ENCODE measurements at regions not wholly inside any gene's neighbourhood (a gene's known extent, or its start where the extent isn't known, plus 50 kb on each side); places are given as distances from the start of the nearest gene placed in this dataset.

- Histone ChIP-seq H3K36me3 (ENCODE audit: insufficient read depth, low read length) (no peaks in the 10 kb centered on the region), H4K20me1 (ENCODE audit: insufficient read depth) (no peaks in the 10 kb centered on the region), H3K4me2 (ENCODE audit: low read length) (no peak overlapping the region), H3K9me3 (ENCODE audit: low read length) (no peaks in the 10 kb centered on the region), H3K27ac (ENCODE audit: low read length) (no peak overlapping the region), H3K9me2 (ENCODE audit: insufficient read depth, low read length) (no peaks in the 10 kb centered on the region), H2AFZ (ENCODE audit: low read depth, low read length) (no peak overlapping the region), H3K4me3 (ENCODE audit: low read length) (no peak overlapping the region), H3F3A (ENCODE audit: insufficient read depth, low read length, poor library complexity, severe bottlenecking) (no peaks in the 10 kb centered on the region), H3K27me3 (ENCODE audit: insufficient read depth, low read depth, low read length) (no peaks in the 10 kb centered on the region), H3K79me2 (replicated peaks; ENCODE audit: insufficient read depth, low read length) (no peaks in the 10 kb centered on the region), H3K9ac (ENCODE audit: low read length) (no peak overlapping the region)
- TF ChIP-seq SMC3 (conservative IDR thresholded peaks at IDR 0.05; ENCODE audit: poor library complexity): no peak
- no peak for TF ChIP-seq TAF1 (IDR thresholded peaks at IDR 0.05; ENCODE audit: low read depth)
Observed at GRCh38 chr1:172833954-172834353, 175.1 kb downstream of the FASLG start.

GRCh38 chr1:172834609-172835008 is 175.7 kb downstream of the FASLG start:
- no peaks in the 10 kb centered on the region for H3K9me2 ChIP-seq (ENCODE audit: insufficient read depth, low read length)
- no peak overlapping the region for H3K4me2 ChIP-seq (ENCODE audit: low read length)
- no peaks in the 10 kb centered on the region for H3F3A ChIP-seq (ENCODE audit: insufficient read depth, low read length, poor library complexity, severe bottlenecking)
- H2AFZ ChIP-seq (ENCODE audit: low read depth, low read length): no peak overlapping the region
- no peaks in the 10 kb centered on the region for H4K20me1 ChIP-seq (ENCODE audit: insufficient read depth)
- no peak overlapping the region for H3K9ac ChIP-seq (ENCODE audit: low read length)
- no peaks in the 10 kb centered on the region for H3K36me3 ChIP-seq (ENCODE audit: insufficient read depth, low read length)
- H3K27ac ChIP-seq (ENCODE audit: low read length): no peak overlapping the region
- no peaks in the 10 kb centered on the region for H3K27me3 ChIP-seq (ENCODE audit: insufficient read depth, low read depth, low read length)
- no peak for TF ChIP-seq TAF1 (IDR thresholded peaks at IDR 0.05; ENCODE audit: low read depth)
- no peak for TF ChIP-seq REST (IDR thresholded peaks at IDR 0.05; ENCODE audit: borderline replicate concordance)
- TF ChIP-seq MXI1 (conservative IDR thresholded peaks at IDR 0.05; ENCODE audit: poor library complexity, severe bottlenecking): no peak
- TF ChIP-seq SMC3 (conservative IDR thresholded peaks at IDR 0.05; ENCODE audit: poor library complexity): no peak
- no peaks in the 10 kb centered on the region for H3K79me2 ChIP-seq (replicated peaks; ENCODE audit: insufficient read depth, low read length)
- H3K4me3 ChIP-seq (ENCODE audit: low read length): no peak overlapping the region
- H3K9me3 ChIP-seq (ENCODE audit: low read length): no peaks in the 10 kb centered on the region

GRCh38 chr1:172835834-172836233 is 176.9 kb downstream of the FASLG start:
- H3K79me2 ChIP-seq (replicated peaks; ENCODE audit: insufficient read depth, low read length): no peaks in the 10 kb centered on the region
- H3K9ac ChIP-seq (ENCODE audit: low read length): no peak overlapping the region
- TF ChIP-seq EZH2 (IDR thresholded peaks at IDR 0.05; ENCODE audit: borderline replicate concordance, insufficient read depth, low read length, poor library complexity, severe bottlenecking) (no peak), REST (IDR thresholded peaks at IDR 0.05; ENCODE audit: borderline replicate concordance) (no peak), CTCF (IDR thresholded peaks at IDR 0.05; ENCODE audit: poor library complexity, severe bottlenecking) (no peak), EP300 (conservative IDR thresholded peaks at IDR 0.05; ENCODE audit: poor library complexity, severe bottlenecking) (no peak), MXI1 (conservative IDR thresholded peaks at IDR 0.05; ENCODE audit: poor library complexity, severe bottlenecking) (no peak), TAF1 (IDR thresholded peaks at IDR 0.05; ENCODE audit: low read depth) (no peak), POLR2AphosphoS5 (IDR thresholded peaks at IDR 0.05) (no peak), SMC3 (conservative IDR thresholded peaks at IDR 0.05; ENCODE audit: poor library complexity) (no peak), RAD21 (conservative IDR thresholded peaks at IDR 0.05) (no peak)

More at GRCh38 chr1:172835834-172836233, 176.9 kb downstream of the FASLG start:
- Histone ChIP-seq H3K36me3 (ENCODE audit: insufficient read depth, low read length) (no peaks in the 10 kb centered on the region), H3F3A (ENCODE audit: insufficient read depth, low read length, poor library complexity, severe bottlenecking) (no peaks in the 10 kb centered on the region), H3K4me3 (ENCODE audit: low read length) (no peak overlapping the region), H3K27me3 (ENCODE audit: insufficient read depth, low read depth, low read length) (no peaks in the 10 kb centered on the region), H2AFZ (ENCODE audit: low read depth, low read length) (no peak overlapping the region), H3K9me2 (ENCODE audit: insufficient read depth, low read length) (no peaks in the 10 kb centered on the region), H4K20me1 (ENCODE audit: insufficient read depth) (no peaks in the 10 kb centered on the region), H3K4me2 (ENCODE audit: low read length) (no peak overlapping the region), H3K9me3 (ENCODE audit: low read length) (no peaks in the 10 kb centered on the region), H3K27ac (ENCODE audit: low read length) (no peak overlapping the region)

All from neural cell (in vitro differentiated cells).